SK-MEL-5 (cell line): ENCODE measurements at regions not wholly inside any gene's neighbourhood (a gene's known extent, or its start where the extent isn't known, plus 50 kb on each side); places are given as distances from the start of the nearest gene placed in this dataset.
"Not testable (repeated sequence)": the region's sequence is repeated elsewhere in the genome, so short reads cannot be mapped to it uniquely, and the experiment has no call there.

Experiments used
- DNase-seq: peaks from one replicate; pipeline ENCODE4 v3.0.0-alpha.2; 2016; ENCODE audit warnings: low read depth, low spot score
- in situ Hi-C: cut with HindIII; loops from 2 replicates; pipeline ENCODE4 v1.10.0; 2016; ENCODE audit warnings: low sequenced_read_pairs, high pct_unique_total_duplicates, low pct_unique_long_range_greater_than_20kb

DNA sequence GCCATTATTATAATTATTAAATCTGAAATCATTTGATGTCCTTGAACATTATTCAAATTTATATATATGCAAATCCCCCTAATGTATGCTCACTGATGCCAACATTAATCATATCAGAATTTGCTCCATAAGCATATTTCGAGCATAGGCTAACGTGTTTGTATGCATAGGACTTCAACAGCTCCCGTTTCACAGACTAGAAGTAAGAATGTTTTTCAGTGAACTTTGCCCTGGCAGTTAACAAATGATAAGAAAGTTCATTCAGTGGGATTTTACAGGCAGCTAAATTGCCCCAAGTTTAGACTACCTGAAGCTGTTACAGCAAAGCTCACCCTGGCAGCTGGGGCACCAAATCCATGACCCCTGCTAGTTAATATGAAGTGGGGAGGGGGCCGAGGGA, 272.0 kb downstream of the LNPK start:
- in situ Hi-C loops: no loop called here
- DNase-seq: no peak

DNA sequence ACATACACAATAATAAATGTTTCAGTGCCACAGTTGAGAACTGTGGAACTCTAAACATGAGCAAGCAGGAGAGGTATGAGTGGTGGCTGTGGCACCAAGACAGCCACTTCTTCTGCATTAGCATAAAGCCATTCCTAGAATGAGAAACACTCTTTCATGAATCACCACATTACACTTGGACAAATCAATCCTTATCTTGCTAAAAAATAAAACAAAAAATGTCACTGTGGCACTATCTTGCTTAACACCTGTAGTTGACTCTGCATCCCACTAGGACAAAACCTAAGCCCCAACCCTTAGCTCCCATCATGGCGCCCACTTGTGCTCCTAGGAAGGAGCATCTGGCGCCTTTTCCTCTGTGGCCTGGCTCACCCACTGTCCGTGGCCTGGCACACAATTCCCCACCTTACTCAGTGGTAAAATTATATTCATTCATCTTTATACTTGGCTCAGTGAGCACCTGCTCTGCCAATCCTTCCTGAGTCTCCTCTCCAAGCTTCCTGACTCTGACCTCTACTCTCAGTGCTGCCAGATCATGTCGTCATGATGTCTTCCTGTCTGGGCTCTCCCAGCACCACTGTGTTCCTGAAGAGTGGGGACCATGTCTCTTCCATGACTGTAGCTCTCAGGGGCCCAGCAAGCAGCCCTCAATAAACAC, 272.9 kb downstream of the LNPK start:
- in situ Hi-C loops: no loop called here
- no peak for DNase-seq

DNA sequence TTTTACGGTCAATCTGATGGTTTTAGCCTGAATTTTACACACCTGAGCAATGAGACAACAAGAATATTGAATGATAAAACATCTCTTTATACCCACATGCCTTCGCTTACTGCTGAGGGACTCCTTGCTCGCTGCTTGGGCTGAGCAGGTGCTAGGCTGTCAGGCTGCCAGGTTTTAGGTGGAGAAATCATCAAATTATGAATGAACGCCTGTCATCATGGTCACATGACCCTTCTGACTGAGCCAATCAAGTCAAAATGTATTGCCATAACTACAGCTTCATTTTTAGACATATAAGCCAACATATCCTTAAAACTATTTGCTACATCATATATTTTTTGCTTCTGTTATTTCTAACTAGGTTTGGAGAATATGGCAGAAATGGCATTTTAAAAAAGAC, 274.0 kb downstream of the LNPK start:
- no peak for DNase-seq
- in situ Hi-C loops: no loop called here

DNA sequence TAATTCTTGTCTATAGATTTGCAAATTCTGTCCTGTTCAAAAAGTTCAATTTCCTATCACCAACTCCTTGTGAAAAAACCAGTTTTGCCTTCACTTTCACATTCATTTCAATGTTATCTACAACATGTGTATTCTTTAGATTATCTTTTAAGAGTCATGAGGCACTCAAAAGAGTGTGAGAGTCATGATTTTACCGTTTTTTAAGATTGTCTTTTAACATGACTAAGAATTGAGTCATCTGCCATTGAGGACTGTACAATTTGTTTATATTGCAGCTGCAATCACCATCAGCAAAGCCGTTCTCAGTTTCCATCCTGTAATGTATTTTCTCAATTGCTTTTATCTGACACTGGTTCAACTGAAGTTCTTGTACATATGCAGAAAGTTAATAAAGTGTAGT, 275.8 kb downstream of the LNPK start:
- DNase-seq: no peak
- in situ Hi-C loops: no loop called here

DNA sequence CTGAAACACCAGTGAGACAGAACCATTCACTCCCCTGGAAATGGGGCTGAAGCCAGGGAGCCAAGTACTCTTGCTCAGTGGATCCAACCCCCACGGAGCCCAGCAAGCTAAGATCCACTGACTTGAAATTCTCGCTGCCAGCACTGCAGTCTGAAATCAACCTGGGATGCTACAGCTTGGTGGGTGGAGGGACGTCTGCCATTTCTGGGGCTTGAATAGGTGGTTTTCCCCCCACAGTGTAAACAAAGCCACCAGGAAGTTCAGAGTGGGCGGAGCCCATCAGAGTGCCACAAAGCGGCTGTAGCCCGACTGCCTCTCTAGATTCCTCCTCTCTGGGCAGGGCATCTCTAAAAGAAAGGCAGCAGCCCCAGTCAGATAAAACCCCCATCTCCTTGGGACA, 292.8 kb downstream of the LNPK start:
- in situ Hi-C loops: no loop called here
- no peak for DNase-seq

DNA sequence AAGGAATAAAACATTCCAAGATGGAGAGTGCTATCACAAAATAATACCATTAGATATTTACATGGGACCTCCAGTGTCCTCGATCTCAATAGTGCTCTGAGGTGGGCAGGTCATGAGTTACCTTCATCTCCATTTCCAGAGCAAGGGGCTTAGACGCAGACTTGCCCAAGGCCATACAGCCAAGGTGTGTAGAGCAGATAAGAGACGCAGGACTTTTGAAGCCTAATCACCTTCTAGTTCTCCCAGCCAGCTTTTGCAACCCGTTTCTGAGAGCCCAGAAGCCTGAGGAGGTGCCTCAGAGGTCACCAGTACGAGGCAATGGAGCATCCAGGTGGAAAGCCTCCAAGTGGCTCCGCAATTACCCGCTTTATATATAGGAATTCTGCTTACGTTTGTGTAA, 294.7 kb downstream of the LNPK start:
- in situ Hi-C loops: no loop called here
- DNase-seq: no peak

DNA sequence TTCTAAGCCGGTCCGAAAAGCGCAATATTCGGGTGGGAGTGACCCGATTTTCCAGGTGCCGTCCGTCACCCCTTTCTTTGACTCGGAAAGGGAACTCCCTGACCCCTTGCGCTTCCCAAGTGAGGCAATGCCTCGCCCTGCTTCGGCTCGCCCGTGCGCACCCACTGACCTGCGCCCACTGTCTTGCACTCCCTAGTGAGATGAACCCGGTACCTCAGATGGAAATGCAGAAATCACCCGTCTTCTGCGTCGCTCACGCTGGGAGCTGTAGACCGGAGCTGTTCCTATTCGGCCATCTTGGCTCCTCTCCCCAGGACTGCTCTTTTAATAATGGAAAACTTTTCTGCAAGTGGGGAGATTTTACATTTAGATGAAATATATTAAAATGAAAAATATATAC, 297.5 kb downstream of the LNPK start:
- DNase-seq, in situ Hi-C loops: not testable (repeated sequence)

DNA sequence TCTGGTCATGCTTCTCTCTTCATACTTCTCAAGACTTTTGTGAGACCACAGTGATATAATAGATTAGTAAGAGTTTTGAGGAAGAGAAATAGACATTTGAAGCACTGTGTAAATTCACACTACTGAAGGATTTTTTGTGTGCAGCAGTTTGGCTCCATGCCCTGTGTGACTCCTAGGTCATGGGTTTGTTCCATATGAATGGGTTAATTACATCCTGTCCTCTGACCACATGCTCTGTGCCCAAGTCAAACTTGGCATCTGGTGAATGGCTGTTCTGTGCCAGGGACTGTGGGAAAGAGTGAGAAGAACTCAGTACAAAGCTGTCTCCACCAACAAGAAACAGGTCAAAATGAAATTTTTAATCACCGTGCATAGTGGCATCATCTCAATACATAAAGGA, 304.0 kb downstream of the LNPK start:
- DNase-seq: peak; percentile 95
- in situ Hi-C loops: no loop called here

DNA sequence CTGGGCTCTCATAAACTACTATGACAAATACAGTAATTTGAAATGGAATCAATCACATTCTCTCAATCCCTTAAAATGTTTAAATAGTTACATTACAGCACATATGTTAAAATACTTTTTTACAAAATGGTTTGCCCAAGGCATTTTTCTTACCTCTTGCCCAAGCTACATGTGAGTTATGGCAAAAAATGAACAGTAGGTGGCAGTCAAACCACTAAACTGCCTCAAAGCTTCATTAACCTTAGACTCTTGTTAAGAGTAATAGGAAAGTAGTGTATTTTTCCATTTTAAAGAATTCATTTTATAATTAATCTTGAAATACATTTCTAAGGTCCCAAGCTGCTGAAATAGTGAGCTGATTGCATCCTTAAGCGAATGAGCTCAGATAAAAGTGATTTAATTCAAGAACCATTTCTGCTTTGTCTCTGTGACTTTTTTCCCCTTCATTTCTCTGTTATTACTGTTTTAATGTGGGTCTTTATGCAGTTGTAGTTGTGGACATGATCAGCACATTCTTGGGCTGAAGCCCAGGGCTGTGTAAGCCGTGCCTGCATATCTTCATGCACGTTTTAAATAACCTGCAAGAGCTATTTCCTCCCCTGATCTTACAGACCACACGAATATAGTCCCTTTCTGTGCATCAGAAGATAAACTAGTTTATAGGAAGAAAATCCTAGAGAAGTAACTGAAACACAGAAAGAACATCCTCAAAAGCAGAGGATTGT, 311.8 kb downstream of the LNPK start:
- in situ Hi-C loops: no loop called here
- DNase-seq: peak; percentile 79

DNA sequence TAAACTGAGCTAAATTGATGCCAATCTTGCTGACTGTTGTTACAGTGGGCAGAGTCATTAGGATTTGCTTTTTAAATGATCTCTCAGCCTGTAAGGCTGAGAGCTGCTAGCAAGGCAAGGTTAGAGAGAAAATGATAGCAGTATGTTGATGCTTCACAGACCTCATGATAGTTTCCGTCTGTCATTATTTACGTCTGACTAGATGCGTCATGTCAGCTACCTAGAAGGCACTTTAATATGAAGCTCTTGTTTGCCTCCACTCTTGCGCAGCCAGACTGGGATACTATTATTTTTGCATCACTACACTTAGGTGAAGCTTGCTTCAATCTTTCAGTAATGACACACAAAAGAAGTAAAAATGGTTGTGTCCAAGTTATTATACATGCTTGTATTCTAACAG, 313.8 kb downstream of the LNPK start:
- in situ Hi-C loops: no loop called here
- no peak for DNase-seq

DNA sequence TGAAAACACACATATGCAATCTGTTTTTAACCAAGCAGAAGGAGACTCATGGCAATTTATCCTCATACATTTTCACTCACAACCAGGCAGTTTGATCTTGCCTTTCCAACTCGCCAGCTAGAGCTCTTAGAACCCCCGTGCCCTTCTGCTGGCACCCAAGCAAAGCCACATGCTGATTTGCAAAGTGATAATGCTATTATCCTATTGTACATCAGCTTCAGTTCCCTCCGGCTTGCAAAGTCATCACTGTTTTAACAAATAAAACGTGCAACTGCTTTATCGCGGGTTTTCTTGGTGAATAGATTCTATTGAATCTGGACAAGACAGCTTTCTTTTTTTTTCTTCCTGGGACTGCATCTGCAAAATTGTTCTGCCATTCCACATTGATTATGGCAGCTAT, 314.6 kb downstream of the LNPK start:
- DNase-seq: no peak
- in situ Hi-C loops: no loop called here

DNA sequence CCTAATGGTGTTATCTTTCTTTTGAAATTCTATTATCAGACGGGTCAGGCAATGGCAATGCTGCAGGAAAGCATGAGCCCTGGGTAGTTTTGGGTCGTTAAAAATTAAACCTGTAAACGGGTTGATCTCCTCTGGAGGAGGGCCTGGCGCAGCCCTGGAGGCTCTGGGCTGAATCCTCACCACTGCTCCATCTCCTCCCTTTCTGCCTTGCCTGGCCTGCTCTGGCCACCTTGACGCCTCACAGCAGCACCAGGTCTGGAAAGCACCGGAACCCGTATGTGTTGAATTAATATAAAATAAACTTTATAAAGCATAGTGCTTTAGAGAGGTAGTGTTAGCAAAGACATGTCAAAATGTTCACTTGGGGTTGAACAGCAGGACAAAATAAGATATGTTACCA, 316.1 kb downstream of the LNPK start:
- in situ Hi-C loops: no loop called here
- no peak for DNase-seq

DNA sequence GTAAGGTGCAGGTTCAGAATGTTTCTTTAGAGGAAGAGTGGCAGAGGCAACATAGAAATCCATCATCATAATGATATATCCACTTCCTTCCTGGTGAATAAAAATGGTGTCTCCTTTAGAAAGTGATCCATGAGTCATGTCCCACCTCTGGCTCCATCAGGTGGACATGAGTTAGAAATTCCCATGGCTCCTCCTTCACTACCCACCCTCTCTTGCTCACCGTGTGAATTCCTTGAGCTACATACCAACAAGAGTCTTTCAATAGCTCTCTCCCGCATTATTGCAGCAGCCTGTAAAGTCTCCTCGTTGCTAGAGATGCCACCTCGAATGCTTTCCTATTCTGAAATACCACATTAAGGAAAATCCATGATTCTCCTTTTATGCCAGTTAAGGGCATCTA, 317.6 kb downstream of the LNPK start:
- peak; percentile 4 for DNase-seq
- in situ Hi-C loops: no loop called here

DNA sequence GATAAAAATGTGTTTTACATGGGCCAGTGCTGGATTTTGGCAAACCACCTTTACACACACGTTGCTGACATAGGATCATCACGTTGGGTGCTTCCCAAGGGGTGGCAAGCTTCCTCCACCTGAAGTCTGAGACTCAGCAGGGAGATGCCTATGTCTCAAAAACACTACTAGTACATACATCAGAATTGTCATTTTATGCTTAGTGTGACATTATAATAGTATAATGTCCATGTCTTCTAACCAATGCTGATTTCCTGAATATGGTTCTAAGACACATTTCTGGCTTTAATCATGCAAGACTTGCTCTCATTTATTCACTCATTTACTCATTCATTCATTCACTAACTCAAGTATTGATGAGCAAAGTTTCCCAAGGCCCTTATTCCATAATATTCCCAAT, 322.3 kb downstream of the LNPK start:
- in situ Hi-C loops: no loop called here
- no peak for DNase-seq

DNA sequence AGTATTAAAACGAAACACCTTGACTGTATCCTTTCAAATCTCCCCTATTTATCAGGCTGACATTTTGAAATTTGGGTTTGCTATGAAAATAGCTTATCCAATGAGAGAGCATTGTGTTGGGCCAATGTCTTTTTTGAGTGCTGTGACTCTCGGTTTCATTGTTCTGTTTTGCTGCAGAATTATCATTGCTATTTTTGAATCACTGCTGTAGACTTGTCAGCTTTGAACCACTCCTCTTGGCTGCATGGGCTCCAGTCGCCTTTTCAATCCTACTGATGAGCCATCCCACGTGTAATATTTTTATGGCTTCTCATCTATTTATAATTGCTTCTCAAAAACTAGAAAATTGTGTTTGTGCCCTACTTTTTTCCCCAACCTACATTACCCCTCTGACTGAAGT, 322.8 kb downstream of the LNPK start:
- no peak for DNase-seq
- in situ Hi-C loops: no loop called here

DNA sequence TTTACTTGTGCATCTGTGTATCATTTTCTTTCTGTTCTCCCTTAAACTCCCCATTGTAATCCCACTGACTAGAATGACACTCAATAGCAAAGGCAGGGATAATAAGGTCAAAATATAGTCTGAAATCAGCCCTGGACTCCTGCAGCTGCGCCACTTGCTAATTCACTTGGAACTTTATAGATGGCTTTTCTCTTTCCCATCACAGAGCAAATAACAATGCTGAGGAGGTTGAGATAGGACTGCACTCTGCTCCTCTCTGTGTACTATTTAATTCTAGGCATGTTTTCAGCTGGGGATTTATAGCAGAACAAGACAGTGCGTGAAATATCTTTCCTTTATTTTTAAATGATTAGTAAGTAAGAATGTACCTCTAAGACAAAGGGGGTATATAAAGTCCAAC, 324.2 kb downstream of the LNPK start:
- DNase-seq: no peak
- in situ Hi-C loops: no loop called here

DNA sequence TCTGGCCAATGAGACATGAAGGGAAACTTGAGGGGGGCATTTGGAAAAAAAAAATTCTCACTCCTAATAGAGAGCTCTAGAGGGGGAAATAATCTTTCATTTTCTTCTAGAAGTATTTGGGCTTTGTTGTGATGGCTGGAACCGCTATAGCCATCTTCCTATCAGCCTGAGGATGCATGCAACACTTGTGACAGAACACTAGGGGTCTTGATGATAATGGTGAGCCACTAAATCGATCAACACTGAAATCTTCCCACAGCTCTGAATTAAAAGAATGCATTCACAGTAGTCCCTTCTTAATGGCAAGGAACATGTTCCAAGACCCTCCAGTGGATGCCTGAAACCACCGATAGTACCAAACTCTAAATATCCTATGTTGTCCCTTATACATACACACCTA, 325.3 kb downstream of the LNPK start:
- DNase-seq: peak; percentile 28
- in situ Hi-C loops: no loop called here

DNA sequence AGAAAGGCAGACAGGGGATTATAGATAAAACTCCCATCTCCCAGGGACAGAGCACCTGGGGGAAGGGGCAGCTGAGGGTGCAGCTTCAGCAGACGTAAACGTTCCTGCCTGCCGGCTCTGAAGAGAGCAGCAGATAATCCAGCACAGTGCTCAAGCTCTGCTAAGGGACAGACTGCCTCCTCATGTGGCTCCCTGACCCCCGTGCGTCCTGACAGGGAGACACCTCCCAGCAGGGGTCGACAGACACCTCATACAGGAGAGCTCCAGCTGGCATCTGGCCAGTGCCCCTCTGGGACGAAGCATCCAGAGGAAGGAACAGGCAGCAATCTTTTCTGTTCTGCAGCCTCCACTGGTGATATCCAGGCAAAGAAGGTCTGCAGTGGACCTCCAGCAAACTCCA, 333.3 kb downstream of the LNPK start:
- DNase-seq, in situ Hi-C loops: not testable (repeated sequence)

DNA sequence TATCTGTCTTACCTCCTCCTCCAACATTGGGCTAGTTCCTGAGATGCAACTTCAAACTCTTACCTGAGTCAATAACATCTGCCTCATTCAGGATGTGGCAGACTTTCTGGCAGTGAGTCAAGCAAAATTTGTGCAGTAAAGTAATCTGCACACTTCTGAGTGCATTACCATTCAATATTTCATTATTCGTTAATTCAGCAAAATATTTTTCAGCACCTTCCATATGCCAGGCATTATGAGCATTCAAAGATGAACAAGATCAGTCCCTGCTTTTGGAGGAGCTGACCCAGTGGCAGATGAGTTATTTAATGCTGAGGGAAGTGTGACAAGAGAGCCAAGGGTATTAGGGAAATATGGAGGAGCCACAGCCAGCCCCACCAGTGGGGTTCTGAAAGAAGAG, 339.7 kb downstream of the LNPK start:
- DNase-seq: no peak
- in situ Hi-C loops: no loop called here
